ENCODE measurements at regions not wholly inside any gene's neighbourhood (a gene's known extent, or its start where the extent isn't known, plus 50 kb on each side); places are given as distances from the start of the nearest gene placed in this dataset.
A peak's percentile ranks its signal among the peaks of the same experiment; 100 is the strongest.

DNA sequence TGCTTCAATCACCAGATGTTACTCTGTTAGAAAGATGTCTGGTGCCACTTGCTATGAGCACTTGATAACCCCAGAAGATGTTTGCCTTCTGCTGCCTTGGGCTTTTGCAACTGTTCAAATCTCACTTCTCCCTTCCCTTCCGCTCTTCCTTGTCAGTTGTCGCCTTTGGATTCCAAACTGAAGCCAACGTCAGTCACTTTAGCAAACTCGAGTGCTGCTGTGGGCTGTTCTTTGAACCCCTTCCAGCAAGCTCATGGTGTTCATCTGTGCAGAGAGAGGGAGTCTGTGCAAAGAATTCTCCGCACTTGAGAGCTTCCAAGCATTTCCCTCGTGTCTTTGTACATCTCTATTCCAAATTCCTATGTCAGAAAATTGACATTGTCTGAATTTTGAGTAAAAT lies 879.4 kb downstream of the CDH11 start:
- Mint-ChIP-seq H3K36me3 (ENCODE audit: low read depth) (peaks cover 12% of the 10 kb centered on the region), H3K27ac (no peak overlapping the region), H3K4me1 (ENCODE audit: low read depth) (peaks cover 29% of the 10 kb centered on the region), H3K4me3 (no peak overlapping the region), H3K27me3 (ENCODE audit: insufficient read depth) (no peaks in the 10 kb centered on the region), H3K9me3 (peaks cover 12% of the 10 kb centered on the region)
- DNase-seq, result no peak
- TF ChIP-seq, protein P1, sequence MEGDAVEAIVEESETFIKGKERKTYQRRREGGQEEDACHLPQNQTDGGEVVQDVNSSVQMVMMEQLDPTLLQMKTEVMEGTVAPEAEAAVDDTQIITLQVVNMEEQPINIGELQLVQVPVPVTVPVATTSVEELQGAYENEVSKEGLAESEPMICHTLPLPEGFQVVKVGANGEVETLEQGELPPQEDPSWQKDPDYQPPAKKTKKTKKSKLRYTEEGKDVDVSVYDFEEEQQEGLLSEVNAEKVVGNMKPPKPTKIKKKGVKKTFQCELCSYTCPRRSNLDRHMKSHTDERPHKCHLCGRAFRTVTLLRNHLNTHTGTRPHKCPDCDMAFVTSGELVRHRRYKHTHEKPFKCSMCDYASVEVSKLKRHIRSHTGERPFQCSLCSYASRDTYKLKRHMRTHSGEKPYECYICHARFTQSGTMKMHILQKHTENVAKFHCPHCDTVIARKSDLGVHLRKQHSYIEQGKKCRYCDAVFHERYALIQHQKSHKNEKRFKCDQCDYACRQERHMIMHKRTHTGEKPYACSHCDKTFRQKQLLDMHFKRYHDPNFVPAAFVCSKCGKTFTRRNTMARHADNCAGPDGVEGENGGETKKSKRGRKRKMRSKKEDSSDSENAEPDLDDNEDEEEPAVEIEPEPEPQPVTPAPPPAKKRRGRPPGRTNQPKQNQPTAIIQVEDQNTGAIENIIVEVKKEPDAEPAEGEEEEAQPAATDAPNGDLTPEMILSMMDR (IDR thresholded peaks at IDR 0.05), result no peak

DNA sequence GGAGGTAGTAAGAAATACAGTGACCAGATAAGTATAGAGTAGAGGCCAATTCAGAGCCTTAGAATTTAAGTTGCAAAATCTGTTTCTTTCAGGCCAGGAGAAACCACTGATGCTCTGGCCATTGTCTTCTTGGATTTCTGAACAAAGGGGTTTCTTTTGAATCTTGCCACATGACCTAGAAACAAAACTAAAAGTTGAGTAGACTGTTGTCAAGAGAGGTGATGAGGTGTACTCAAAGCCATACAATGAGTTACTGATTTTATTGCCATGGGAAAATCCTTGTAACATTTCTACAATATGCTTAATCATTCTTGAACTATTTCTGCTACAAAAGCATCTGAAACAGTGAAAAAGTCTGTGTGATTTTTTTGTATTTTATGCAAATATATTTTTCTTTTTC lies 881.3 kb downstream of the CDH11 start:
- Mint-ChIP-seq H3K27me3 (ENCODE audit: insufficient read depth) (no peaks in the 10 kb centered on the region; the same call in 1 of the 2 replicates), H3K36me3 (ENCODE audit: low read depth) (peaks cover 12% of the 10 kb centered on the region), H3K9me3 (peaks cover 12% of the 10 kb centered on the region), H3K27ac (peak overlapping the region; percentile 52), H3K4me1 (ENCODE audit: low read depth) (peaks cover 35% of the 10 kb centered on the region), H3K4me3 (no peak overlapping the region)
- DNase-seq, result peak; percentile 49
- TF ChIP-seq, protein P1 (IDR thresholded peaks at IDR 0.05), result no peak

DNA sequence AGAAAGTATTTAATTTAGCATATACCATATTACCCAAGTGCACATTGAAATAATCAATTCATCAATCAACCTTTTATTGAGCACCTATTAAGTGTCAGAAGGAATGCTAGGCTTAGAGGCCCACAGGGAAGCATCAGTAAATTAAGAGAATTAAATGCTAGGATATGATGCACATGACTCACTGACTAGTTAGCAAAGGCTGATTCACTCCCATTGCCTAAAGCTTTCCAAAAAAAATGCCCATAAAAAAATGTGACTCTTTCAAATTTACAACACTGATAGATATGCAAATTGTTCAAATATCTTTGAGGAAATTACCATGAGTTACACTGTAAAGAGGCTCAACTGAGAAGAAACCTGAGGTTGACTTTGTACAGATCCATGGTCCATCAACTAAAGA lies 883.3 kb downstream of the CDH11 start:
- TF ChIP-seq, protein P1 (IDR thresholded peaks at IDR 0.05), result no peak
- DNase-seq, result peak; percentile 73
- Mint-ChIP-seq H3K4me1 (ENCODE audit: low read depth) (peaks cover 35% of the 10 kb centered on the region), H3K4me3 (peak overlapping the region; percentile 28; the same call in 1 of the 2 replicates), H3K27me3 (ENCODE audit: insufficient read depth) (no peaks in the 10 kb centered on the region; the same call in none of the 2 replicates), H3K36me3 (ENCODE audit: low read depth) (no peaks in the 10 kb centered on the region), H3K27ac (peak overlapping the region; percentile 61), H3K9me3 (no peaks in the 10 kb centered on the region)

DNA sequence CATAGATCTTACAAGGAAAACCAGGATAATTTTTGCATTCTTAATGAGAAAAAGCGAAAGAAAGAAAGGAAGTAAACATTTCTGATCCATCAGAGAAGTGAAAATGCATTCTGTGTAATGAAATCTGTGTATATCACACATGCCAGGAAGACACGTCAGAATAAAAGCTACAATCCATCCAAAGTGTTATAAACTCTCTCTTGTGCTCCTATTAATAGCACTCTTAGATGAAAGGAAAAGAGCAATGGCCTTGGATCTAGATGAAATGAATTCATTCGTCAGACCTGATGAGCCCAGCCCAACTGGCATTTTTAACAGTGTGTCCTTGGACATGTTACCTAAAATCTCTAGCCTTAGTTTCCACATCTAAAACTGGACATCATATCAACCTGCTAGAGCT lies 885.5 kb downstream of the CDH11 start:
- no peaks in the 10 kb centered on the region; the same call in none of the 2 replicates for H3K27me3 Mint-ChIP-seq (ENCODE audit: insufficient read depth)
- peaks cover 35% of the 10 kb centered on the region for H3K4me1 Mint-ChIP-seq (ENCODE audit: low read depth)
- TF ChIP-seq, protein P1 (IDR thresholded peaks at IDR 0.05), result no peak
- no peaks in the 10 kb centered on the region for H3K9me3 Mint-ChIP-seq
- DNase-seq, result no peak
- no peak overlapping the region for H3K4me3 Mint-ChIP-seq
- H3K36me3 Mint-ChIP-seq (ENCODE audit: low read depth), result no peaks in the 10 kb centered on the region
- no peak overlapping the region for H3K27ac Mint-ChIP-seq

DNA sequence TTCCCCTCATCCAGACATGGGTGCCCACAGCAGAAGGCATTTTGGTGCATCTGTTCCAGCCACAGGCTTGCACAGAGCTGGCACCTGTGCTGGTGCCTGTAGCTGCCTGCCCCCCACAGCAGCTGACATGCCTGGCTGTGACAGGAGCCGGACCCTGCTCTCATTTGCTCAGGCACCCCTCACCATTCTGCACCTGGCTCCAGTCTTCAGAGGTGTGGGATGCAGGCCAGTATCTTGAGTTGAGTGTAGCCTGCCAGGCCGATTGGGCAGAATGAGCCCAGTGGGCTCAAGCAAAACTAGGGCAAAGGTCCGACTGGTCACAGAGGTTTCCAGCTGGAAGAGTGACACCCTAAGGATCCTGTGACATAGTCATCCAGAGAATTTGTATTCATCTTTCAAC lies 887.7 kb downstream of the CDH11 start:
- no peak for DNase-seq
- H3K36me3 Mint-ChIP-seq (ENCODE audit: low read depth), result 0 out of 2 replicates have a peak, but pooled peaks cover 7% of the 10 kb centered on the region
- H3K4me1 Mint-ChIP-seq (ENCODE audit: low read depth), result peaks cover 18% of the 10 kb centered on the region
- H3K9me3 Mint-ChIP-seq, result no peaks in the 10 kb centered on the region
- TF ChIP-seq, protein P1 (IDR thresholded peaks at IDR 0.05), result no peak
- no peaks in the 10 kb centered on the region; the same call in none of the 2 replicates for H3K27me3 Mint-ChIP-seq (ENCODE audit: insufficient read depth)
- H3K4me3 Mint-ChIP-seq, result no peak overlapping the region
- no peak overlapping the region for H3K27ac Mint-ChIP-seq

DNA sequence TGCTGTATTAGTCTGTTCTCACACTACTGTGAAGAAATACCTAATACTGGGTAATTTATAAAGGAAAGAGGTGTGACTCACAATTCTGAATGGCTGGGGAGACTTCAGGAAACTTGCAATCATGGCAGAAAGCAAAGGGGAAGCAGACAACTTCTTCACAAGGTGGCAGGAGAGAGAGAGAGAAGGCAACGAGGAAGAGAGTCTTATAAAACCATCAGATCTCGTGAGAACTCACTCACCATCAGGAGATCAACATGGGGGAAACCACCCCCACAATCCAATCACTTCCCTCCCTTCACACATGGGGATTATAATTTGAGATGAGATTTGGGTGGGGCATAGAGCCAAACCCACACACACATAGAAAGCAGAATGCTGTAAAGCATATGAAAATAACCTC lies 896.2 kb downstream of the CDH11 start:
- H3K27ac Mint-ChIP-seq, result no peak overlapping the region
- no peak overlapping the region for H3K4me3 Mint-ChIP-seq
- no peaks in the 10 kb centered on the region for H3K4me1 Mint-ChIP-seq (ENCODE audit: low read depth)
- TF ChIP-seq, protein P1 (IDR thresholded peaks at IDR 0.05), result no peak
- H3K36me3 Mint-ChIP-seq (ENCODE audit: low read depth), result 0 out of 2 replicates have a peak, but pooled peaks cover 2% of the 10 kb centered on the region
- no peak for DNase-seq
- H3K9me3 Mint-ChIP-seq, result no peaks in the 10 kb centered on the region
- H3K27me3 Mint-ChIP-seq (ENCODE audit: insufficient read depth), result no peaks in the 10 kb centered on the region; the same call in none of the 2 replicates

All from HFFc6 (cell line).